Hepatocyte (in vitro differentiated cells): ENCODE measurements at regions not wholly inside any gene's neighbourhood (a gene's known extent, or its start where the extent isn't known, plus 50 kb on each side); places are given as distances from the start of the nearest gene placed in this dataset.

Source experiments
- EZH2 ChIP-seq: fragments of 200-600 bp; sonication (generic); IDR thresholded peaks from 2 replicates; pipeline ENCODE4 v1.6.1; 2016; ENCODE audit warnings: antibody characterized with exemption, mild to moderate bottlenecking, borderline replicate concordance
- EZH2phosphoT487 ChIP-seq: fragments of 200-600 bp; sonication (generic); IDR thresholded peaks from one replicate; pipeline ENCODE4 v1.6.1; 2018; ENCODE audit warnings: antibody characterized with exemption, mild to moderate bottlenecking, low read depth, moderate library complexity; ENCODE audit not compliant: unreplicated experiment, severe bottlenecking
- TF ChIP-seq, protein P1 (sequence below): fragments of 200-600 bp; sonication (generic); IDR thresholded peaks from 2 replicates; pipeline ENCODE4 v1.5.1; 2016; ENCODE audit warnings: antibody characterized with exemption, mild to moderate bottlenecking; ENCODE audit not compliant: poor library complexity

DNA sequence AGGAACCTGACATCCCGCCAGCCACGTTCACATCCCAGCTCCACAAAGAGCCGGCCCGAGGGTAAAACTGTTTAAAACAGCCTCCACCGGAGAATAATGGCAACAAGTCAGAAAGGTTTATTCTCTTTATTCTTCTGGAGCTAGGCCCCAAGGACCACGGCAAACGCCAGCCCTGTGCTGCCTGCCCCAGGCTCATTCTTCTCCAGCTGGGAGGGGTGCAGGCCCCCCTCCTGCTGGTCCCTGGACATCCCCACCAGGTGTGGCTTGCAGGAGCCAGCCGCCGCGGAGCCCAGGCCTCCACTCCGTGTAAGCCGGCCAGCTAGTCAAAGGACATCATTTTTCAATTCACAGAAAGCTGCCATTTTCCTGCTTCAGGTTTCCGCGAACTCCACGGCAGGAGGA, 65.8 kb upstream of the SALL3 start:
- TF ChIP-seq, protein P1, sequence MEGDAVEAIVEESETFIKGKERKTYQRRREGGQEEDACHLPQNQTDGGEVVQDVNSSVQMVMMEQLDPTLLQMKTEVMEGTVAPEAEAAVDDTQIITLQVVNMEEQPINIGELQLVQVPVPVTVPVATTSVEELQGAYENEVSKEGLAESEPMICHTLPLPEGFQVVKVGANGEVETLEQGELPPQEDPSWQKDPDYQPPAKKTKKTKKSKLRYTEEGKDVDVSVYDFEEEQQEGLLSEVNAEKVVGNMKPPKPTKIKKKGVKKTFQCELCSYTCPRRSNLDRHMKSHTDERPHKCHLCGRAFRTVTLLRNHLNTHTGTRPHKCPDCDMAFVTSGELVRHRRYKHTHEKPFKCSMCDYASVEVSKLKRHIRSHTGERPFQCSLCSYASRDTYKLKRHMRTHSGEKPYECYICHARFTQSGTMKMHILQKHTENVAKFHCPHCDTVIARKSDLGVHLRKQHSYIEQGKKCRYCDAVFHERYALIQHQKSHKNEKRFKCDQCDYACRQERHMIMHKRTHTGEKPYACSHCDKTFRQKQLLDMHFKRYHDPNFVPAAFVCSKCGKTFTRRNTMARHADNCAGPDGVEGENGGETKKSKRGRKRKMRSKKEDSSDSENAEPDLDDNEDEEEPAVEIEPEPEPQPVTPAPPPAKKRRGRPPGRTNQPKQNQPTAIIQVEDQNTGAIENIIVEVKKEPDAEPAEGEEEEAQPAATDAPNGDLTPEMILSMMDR = no peak
- TF ChIP-seq EZH2phosphoT487 (no peak), EZH2 (no peak)
